GM23338 (cell line): ENCODE measurements at regions not wholly inside any gene's neighbourhood (a gene's known extent, or its start where the extent isn't known, plus 50 kb on each side); places are given as distances from the start of the nearest gene placed in this dataset.

ENCODE experiments used
- ATAC-seq: fragments of 200-7000 bp; cut with Tn5 transposase; 3 replicates; pipeline ENCODE4 v1.9.1; 2020
- DNase-seq: peaks from one replicate; pipeline ENCODE4 v3.0.0-alpha.2; 2015; ENCODE audit warnings: low spot score
- H2AFZ ChIP-seq: fragments of 200-600 bp; sonication (generic); 2 replicates; pipeline ENCODE4 v1.8.0; 2016; ENCODE audit warnings: antibody characterized with exemption, mild to moderate bottlenecking, moderate library complexity
- H3F3A ChIP-seq: fragments of 200-600 bp; sonication (generic); replicated peaks from 2 replicates; pipeline ENCODE4 v1.8.0; 2017; ENCODE audit warnings: antibody characterized with exemption, mixed run types, low read depth
- H3K27ac ChIP-seq: fragments of 200-600 bp; sonication (generic); 2 replicates; pipeline ENCODE4 v1.6.1; 2016; ENCODE audit warnings: low read depth
- H3K27me3 ChIP-seq: fragments of 200-600 bp; sonication (generic); 2 replicates; pipeline ENCODE4 v1.8.0; 2016; ENCODE audit warnings: mild to moderate bottlenecking, mixed run types, moderate library complexity; ENCODE audit not compliant: insufficient read depth
- H3K36me3 ChIP-seq: fragments of 200-600 bp; sonication (generic); 2 replicates; pipeline ENCODE4 v1.8.0; 2016; ENCODE audit warnings: mild to moderate bottlenecking; ENCODE audit not compliant: insufficient read depth
- H3K4me1 ChIP-seq: fragments of 200-600 bp; sonication (generic); 2 replicates; pipeline ENCODE4 v1.8.0; 2016; ENCODE audit warnings: mild to moderate bottlenecking, moderate library complexity; ENCODE audit not compliant: insufficient read depth
- H3K4me2 ChIP-seq: fragments of 200-600 bp; sonication (generic); 2 replicates; pipeline ENCODE4 v1.7.1; 2017; ENCODE audit warnings: mixed run types
- H3K4me3 ChIP-seq: fragments of 200-600 bp; sonication (generic); 2 replicates; pipeline ENCODE4 v1.6.1; 2016; ENCODE audit warnings: mixed run types
- H3K79me2 ChIP-seq: fragments of 200-600 bp; sonication (generic); replicated peaks from 2 replicates; pipeline ENCODE4 v1.8.0; 2017; ENCODE audit warnings: mild to moderate bottlenecking; ENCODE audit not compliant: insufficient read depth
- H3K9me2 ChIP-seq: fragments of 200-600 bp; sonication (generic); 2 replicates; pipeline ENCODE4 v1.8.0; 2017; ENCODE audit not compliant: insufficient read depth
- H4K20me1 ChIP-seq: fragments of 200-600 bp; sonication (generic); replicated peaks from 2 replicates; pipeline ENCODE4 v1.8.0; 2017; ENCODE audit warnings: mild to moderate bottlenecking; ENCODE audit not compliant: insufficient read depth
- H3K27ac Mint-ChIP-seq: 2 replicates; pipeline ENCODE4 v1.8.0; 2020; ENCODE audit warnings: inconsistent platforms, mild to moderate bottlenecking, moderate library complexity, mixed read lengths
- H3K27me3 Mint-ChIP-seq: 3 replicates; pipeline ENCODE4 v1.8.0; 2022; ENCODE audit warnings: low read depth, mild to moderate bottlenecking, moderate library complexity, mixed read lengths, inconsistent platforms; ENCODE audit not compliant: insufficient read depth, poor library complexity
- H3K36me3 Mint-ChIP-seq: 3 replicates; pipeline ENCODE4 v1.8.0; 2021; ENCODE audit warnings: low read depth, mild to moderate bottlenecking, inconsistent platforms, moderate library complexity, mixed read lengths
- H3K4me1 Mint-ChIP-seq: 3 replicates; pipeline ENCODE4 v1.8.0; 2020; ENCODE audit warnings: mild to moderate bottlenecking, inconsistent platforms, mixed read lengths
- H3K4me3 Mint-ChIP-seq: 3 replicates; pipeline ENCODE4 v1.8.0; 2021; ENCODE audit warnings: moderate library complexity, mild to moderate bottlenecking, inconsistent platforms, mixed read lengths
- H3K9me3 Mint-ChIP-seq: 3 replicates; pipeline ENCODE4 v1.8.0; 2020; ENCODE audit warnings: moderate library complexity, mild to moderate bottlenecking, inconsistent platforms, mixed read lengths
- CREB1 ChIP-seq: fragments of 250-450 bp; sonication (Bioruptor Pico); IDR thresholded peaks from 2 replicates; pipeline ENCODE4 v1.5.0; 2020; ENCODE audit warnings: low read depth, mild to moderate bottlenecking, moderate library complexity
- CTCF ChIP-seq, 2 experiments: fragments of 200-600 bp in 1 of 2; sonication (generic) in 1 of 2; conservative IDR thresholded peaks; 2 replicates each; pipeline versions ENCODE4 v1.5.1 to v1.6.1; 2016 to 2017; ENCODE audit warnings: antibody characterized with exemption in 2 of 2, low read depth in 2 of 2, mild to moderate bottlenecking in 2 of 2, moderate library complexity in 1 of 2
- ETS1 ChIP-seq: IDR thresholded peaks from 2 replicates; pipeline ENCODE4 v1.6.1; 2016; ENCODE audit warnings: antibody characterized with exemption
- EZH2 ChIP-seq: fragments of 200-600 bp; sonication (generic); IDR thresholded peaks from one replicate; pipeline ENCODE4 v1.8.0; 2017; ENCODE audit warnings: antibody characterized with exemption, mild to moderate bottlenecking, low read depth; ENCODE audit not compliant: unreplicated experiment
- EZH2phosphoT487 ChIP-seq: fragments of 200-600 bp; sonication (generic); IDR thresholded peaks from one replicate; pipeline ENCODE4 v1.8.1; 2018; ENCODE audit warnings: antibody characterized with exemption; ENCODE audit not compliant: unreplicated experiment
- JUNB ChIP-seq: IDR thresholded peaks from one replicate; pipeline ENCODE4 v1.6.1; 2016; ENCODE audit warnings: antibody characterized with exemption; ENCODE audit not compliant: unreplicated experiment
- NANOG ChIP-seq: IDR thresholded peaks from 2 replicates; pipeline ENCODE4 v1.6.1; 2016; ENCODE audit warnings: antibody characterized with exemption, borderline replicate concordance
- POLR2AphosphoS5 ChIP-seq: IDR thresholded peaks from 2 replicates; pipeline ENCODE4 v1.6.1; 2016; ENCODE audit warnings: antibody characterized with exemption, low read depth
- REST ChIP-seq: IDR thresholded peaks from one replicate; pipeline ENCODE4 v1.6.1; 2018; ENCODE audit warnings: antibody characterized with exemption; ENCODE audit not compliant: unreplicated experiment
- STAT1 ChIP-seq: IDR thresholded peaks from one replicate; pipeline ENCODE4 v1.6.1; 2016; ENCODE audit warnings: antibody characterized with exemption; ENCODE audit not compliant: unreplicated experiment
- ZNF114 ChIP-seq: fragments of 250-450 bp; sonication (Bioruptor Pico); IDR thresholded peaks from 2 replicates; pipeline ENCODE4 v1.5.0; 2020; ENCODE audit warnings: mild to moderate bottlenecking, moderate library complexity
- ZNF331 ChIP-seq: fragments of 250-450 bp; sonication (Bioruptor Pico); IDR thresholded peaks from 2 replicates; pipeline ENCODE4 v1.5.0; 2020; ENCODE audit warnings: low read depth, mild to moderate bottlenecking, moderate library complexity
- ZNF462 ChIP-seq: fragments of 250-450 bp; sonication (Bioruptor Pico); IDR thresholded peaks from 2 replicates; pipeline ENCODE4 v1.5.0; 2020; ENCODE audit warnings: mild to moderate bottlenecking, moderate library complexity

GRCh38 chr10:55519264-55519663 is 718.2 kb upstream of the PCDH15 start:
- peak; percentile 50 for DNase-seq

More at GRCh38 chr10:55519264-55519663, 718.2 kb upstream of the PCDH15 start:
- Mint-ChIP-seq H3K4me3 (no peak overlapping the region), H3K9me3 (no peaks in the 10 kb centered on the region), H3K4me1 (peaks cover 12% of the 10 kb centered on the region), H3K36me3 (no peaks in the 10 kb centered on the region), H3K27ac (no peak overlapping the region), H3K27me3 (peaks cover 6% of the 10 kb centered on the region)
- H3F3A ChIP-seq = no peaks in the 10 kb centered on the region
- H2AFZ ChIP-seq = no peak overlapping the region
- no peaks in the 10 kb centered on the region for H3K79me2 ChIP-seq
- H3K27ac ChIP-seq = no peak overlapping the region
- H3K4me2 ChIP-seq = no peak overlapping the region
- no peaks in the 10 kb centered on the region for H3K27me3 ChIP-seq
- no peak overlapping the region for H3K4me3 ChIP-seq
- no peaks in the 10 kb centered on the region for H3K9me2 ChIP-seq
- H3K4me1 ChIP-seq = peaks cover 6% of the 10 kb centered on the region
- no peaks in the 10 kb centered on the region for H4K20me1 ChIP-seq
- H3K36me3 ChIP-seq = no peaks in the 10 kb centered on the region
- TF ChIP-seq STAT1 = no peak
- no peak for TF ChIP-seq NANOG
- no peak for TF ChIP-seq JUNB
- TF ChIP-seq POLR2AphosphoS5 = no peak
- no peak for TF ChIP-seq ETS1
- no peak for TF ChIP-seq ZNF331 (CRISPR knock-in tag)
- no peak for TF ChIP-seq CREB1 (CRISPR knock-in tag)
- no peak for TF ChIP-seq EZH2phosphoT487
- no peak for TF ChIP-seq ZNF462
- TF ChIP-seq EZH2 = no peak
- no peak for TF ChIP-seq CTCF (conservative IDR thresholded peaks at IDR 0.05; ENCODE audit: low read depth in 2 of 2)
- no peak for TF ChIP-seq ZNF114
- no peak for TF ChIP-seq REST
- ATAC-seq = peak; percentile 58
